HG02642 (cell line): ENCODE measurements at regions not wholly inside any gene's neighbourhood (a gene's known extent, or its start where the extent isn't known, plus 50 kb on each side); places are given as distances from the start of the nearest gene placed in this dataset.
"Not testable (repeated sequence)": the region's sequence is repeated elsewhere in the genome, so short reads cannot be mapped to it uniquely, and the experiment has no call there.

Experiments used
- ATAC-seq: cut with Tn5 transposase; IDR thresholded peaks from one replicate; pipeline ENCODE4 v1.9.1; 2021; ENCODE audit warnings: mild to moderate bottlenecking; ENCODE audit not compliant: unreplicated experiment, poor library complexity

DNA sequence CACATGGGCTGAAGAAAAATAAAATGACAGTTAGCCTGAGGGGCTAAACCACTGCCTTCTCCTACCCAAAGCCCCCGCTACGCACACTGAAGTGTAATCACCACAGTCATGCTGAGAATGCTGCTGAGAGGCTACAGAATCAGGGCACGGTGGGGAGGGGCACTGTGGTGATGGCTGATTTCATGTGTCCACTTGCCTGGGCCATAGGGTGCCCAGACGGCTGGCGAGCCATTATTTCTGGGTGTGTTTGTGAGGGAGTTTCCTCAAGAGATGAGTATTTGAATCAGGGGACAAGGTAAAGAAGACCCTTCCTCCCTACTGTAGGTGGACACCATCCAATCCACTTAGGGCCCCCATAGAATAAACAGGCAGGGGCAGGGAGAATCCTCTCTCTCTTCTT lies 1313.2 kb downstream of the TBC1D22A start:
- no peak for ATAC-seq

- no peak for ATAC-seq
Observed at GRCh38 chr22:48072777-48073176, 1310.3 kb downstream of the TBC1D22A start.

DNA sequence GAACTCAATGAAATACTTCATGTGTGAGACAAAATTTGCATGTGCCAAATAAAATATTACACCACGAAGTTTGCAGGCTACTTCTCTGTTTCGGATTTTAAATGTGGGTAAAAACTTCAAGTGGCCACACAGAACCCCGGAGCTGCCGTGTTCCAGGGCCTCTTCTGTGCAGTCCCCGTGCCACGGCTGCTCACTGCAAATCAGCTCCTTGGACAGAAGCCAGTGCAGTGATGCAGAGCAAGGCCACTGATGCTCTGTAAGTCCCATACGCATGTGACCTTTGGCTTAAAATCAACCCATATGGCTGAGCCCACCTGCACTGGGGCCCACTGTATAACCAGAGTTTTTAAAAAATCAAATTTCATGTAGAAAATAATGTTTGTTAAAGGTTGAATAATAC lies 1309.4 kb downstream of the TBC1D22A start:
- no peak for ATAC-seq

DNA sequence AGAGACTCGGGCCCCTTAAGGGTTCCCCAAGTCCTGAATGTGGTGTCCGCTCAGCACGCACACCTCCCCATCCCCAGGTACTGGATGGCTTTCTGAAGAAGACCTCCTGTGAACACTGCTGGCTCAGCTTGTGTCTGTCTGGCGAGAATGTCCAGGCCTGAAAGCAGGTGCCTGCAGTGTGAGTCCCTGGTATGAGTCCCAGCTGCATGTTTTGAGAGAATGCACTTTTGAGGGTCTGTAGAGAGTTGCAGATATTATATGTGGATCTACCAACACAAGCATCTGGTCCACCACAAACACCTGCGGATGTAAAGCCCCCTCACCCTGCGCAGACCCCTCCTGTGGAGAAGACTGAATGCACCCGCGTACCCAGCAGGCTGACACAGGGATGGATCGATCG lies 1308.9 kb downstream of the TBC1D22A start:
- ATAC-seq = no peak

GRCh38 chr22:48070760-48071159 lies 1308.3 kb downstream of the TBC1D22A start:
- no peak for ATAC-seq

- no peak for ATAC-seq
Observed at GRCh38 chr22:48070083-48070482, 1307.6 kb downstream of the TBC1D22A start.

DNA sequence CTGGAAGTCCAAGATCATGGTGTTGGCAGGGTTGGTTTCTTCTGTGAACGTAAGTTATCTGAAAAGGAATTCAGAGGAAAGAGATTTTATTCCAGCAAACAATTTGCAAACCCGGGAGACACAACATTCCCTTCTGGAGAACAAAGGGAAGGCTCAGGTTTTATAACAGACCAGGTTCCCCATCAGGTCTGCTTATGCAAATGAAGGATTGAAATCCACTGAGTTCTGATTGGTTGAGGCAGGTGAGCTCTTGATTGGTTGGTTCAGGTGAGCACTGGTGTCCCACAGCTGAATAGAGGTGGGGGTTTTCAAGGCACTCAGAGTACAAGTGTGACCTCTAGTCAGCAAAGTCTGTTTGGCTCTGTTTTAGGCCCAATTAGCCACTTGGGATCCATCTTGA lies 1306.8 kb downstream of the TBC1D22A start:
- ATAC-seq = no peak

DNA sequence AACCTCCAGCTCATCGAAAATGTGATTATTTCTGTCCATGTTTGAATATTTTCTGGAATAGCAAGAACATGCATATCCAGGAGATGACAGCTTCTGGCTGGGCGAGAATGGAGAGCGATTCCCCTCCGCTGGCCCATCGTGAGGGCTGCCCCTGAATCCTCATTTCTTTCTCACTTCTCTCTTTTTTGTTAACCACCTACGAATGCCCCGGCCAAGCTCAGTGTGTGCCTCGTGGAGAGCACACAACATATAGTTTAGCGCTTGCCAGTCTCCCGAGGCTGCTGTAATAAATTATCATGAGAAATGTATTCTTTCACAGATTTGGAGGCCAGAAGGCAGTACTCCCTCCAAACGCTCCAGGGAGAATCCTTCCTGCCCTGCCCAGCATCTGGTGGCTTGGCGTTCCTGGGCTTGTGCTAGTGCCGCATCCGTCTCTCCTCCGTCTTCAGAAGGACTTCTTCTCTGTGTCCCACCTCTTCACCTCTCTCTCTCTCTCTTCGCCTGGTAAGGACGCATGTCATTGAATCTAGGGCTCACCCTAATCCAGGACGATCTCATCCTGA lies 1306.0 kb downstream of the TBC1D22A start:
- ATAC-seq = no peak

DNA sequence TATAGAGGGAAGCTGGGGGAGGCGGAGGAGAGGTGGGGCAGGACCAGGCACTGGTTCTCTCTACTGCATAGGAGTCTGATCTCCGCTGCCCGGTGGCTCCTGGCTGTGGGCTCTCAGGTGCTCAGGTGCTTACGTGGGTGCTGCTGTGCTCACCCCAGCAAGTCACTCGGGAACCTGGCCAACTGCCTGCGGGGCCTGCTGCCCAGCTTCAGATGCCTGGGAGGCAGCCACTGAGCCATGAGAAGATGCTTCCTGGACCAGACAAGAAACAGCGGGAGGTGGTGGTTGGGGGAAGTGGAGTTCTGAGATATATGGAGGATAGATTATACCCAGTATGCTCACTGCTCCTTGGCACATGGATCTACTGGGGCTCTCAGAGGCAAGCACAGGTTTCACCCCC lies 1303.4 kb downstream of the TBC1D22A start:
- no peak for ATAC-seq

- no peak for ATAC-seq
Observed at GRCh38 chr22:48061726-48062125, 1299.3 kb downstream of the TBC1D22A start.

DNA sequence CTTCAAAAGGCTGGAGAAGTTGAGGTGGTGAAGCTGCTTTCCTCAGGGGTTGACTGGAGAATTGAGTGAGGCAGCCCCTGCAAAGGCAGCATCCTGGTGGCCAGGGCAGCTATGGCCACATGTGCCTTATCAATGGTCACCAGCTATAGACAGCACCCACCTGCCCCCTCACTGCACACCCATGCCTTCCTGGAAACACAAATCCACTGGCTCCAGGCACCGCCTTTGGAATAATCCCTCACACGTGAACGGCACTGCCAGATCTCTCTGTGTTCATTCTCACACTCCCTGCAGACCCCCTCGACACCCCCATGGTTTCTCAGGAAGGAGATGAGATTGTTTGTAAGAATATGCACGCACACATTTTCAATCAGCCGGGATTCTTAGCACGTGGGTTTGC lies 1297.8 kb downstream of the TBC1D22A start:
- no peak for ATAC-seq

DNA sequence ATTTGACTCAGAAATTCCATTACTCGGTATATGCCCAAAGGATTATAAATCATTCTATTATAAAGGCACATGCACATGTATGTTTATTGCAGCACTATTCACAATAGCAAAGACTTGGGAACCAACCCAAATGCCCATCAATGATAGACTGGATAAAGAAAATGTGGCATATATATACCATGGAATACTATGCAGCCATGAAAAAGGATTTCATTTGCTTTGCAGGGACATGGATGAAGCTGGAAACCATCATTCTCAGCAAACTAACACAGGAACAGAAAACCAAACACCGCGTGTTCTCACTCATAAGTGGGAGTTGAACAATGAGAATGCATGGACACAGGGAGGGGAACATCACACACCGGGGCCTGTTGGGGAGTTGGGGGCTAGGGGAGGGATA lies 1297.1 kb downstream of the TBC1D22A start:
- not testable (repeated sequence) for ATAC-seq

DNA sequence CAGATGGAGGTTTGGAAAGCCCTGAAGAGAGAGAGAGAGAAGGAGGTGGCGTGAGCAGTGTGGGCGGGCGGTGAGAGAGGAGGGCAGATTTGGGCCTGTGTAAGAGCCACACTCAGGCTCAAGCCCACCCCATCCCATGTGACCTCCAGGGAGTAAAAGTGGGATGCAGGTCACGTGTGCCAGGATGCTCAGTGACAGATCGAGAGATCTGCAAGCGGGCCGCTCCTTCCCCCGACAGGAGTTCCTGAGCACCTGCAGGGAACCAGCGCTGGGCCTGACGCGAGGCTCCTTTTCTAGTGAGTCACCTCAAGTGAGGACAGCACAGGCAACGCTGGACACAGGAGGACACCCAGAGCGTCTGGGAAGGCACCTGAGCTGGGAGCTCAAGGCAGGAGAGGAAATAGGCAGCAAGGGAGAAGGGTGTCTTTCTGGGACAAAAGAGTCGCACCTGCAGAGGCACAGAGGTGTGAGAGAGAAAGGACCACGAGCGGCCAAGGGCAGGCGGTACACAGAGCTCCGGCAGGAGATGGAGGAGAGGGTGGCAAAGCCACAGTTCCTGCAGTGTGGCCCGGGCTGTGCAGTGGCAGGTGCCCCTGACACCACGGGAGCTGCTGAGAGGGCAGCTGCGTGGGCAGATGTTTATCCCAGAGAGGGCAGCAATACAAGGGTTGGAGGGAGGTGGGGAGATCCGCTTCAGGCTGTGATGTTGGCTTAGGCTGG lies 1294.8 kb downstream of the TBC1D22A start:
- ATAC-seq = no peak

DNA sequence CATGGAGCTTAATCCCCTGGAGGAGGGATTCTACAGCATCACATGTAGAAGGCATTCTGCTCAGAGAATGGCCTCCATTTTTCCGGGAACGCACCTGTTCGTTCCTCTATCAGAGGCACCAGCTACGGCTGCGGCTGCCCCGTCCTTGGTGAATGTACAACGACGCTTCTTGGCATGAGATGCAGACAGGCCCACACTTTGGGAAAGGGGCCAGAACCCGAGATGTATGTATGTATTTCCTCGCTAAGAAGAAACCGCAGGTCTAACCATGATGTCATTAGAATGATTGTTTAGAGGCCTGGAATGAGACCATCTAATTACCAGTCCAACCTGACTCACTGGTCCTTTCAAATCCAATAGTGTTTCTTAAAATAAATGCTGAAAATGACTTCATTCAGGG lies 1293.4 kb downstream of the TBC1D22A start:
- ATAC-seq = no peak

GRCh38 chr22:48055185-48055584 lies 1292.7 kb downstream of the TBC1D22A start:
- no peak for ATAC-seq

- ATAC-seq = no peak
Observed at GRCh38 chr22:48054596-48054995, 1292.1 kb downstream of the TBC1D22A start.

DNA sequence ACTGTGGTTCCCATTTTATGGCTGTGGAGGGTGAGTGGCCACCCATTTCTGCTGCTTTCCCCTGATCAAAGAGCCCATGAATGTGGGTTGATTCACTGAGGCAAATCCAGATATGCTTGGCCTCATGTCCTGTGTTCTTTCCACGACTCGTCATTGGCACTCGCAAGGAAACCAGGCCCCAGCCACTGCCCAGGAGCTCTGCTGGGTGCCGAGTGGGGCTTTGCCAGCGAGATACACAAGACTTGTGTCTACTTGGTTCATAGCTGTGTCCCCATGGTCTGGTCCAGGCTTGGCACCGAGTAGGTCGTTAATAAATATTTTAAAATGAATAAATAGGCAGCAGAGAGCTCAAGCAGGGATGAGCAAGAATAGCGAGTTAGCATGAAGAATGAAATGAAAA lies 1291.5 kb downstream of the TBC1D22A start:
- ATAC-seq = no peak

DNA sequence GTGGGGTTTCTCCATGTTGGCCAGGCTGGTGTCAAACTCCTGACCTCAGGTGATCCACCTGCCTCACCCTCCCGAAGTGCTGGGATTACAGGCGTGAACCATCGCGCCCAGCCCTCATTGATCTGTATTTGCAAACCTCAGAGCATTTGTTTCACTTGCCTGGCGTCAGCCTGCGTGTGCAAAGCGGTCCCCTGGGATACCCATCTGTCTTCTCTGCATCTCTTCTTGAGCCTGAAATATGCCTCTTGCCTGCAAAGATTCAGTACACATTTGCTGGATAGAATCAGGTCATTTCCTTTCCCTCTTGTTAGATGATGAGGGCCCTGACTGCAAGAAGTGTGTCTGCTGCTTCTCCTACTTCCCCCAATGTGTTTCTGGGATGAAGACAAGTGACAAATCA lies 1291.0 kb downstream of the TBC1D22A start:
- no peak for ATAC-seq

GRCh38 chr22:48052621-48052890 lies 1290.1 kb downstream of the TBC1D22A start:
- ATAC-seq = no peak

GRCh38 chr22:48051796-48052620 lies 1289.6 kb downstream of the TBC1D22A start:
- ATAC-seq = no peak

- no peak for ATAC-seq
Observed at GRCh38 chr22:48050836-48051235, 1288.4 kb downstream of the TBC1D22A start.

GRCh38 chr22:48049116-48049515 lies 1286.7 kb downstream of the TBC1D22A start:
- ATAC-seq = no peak
